MM.1S (cell line): ENCODE measurements at regions not wholly inside any gene's neighbourhood (a gene's known extent, or its start where the extent isn't known, plus 50 kb on each side); places are given as distances from the start of the nearest gene placed in this dataset.

Experiments
- CTCF ChIP-seq: fragments of 300-600 bp; sonication (generic); IDR thresholded peaks from 2 replicates; pipeline ENCODE4 v1.5.1; 2016; ENCODE audit warnings: antibody characterized with exemption, low read length, mixed read lengths
- EZH2 ChIP-seq: fragments of 300-600 bp; sonication (generic); optimal IDR thresholded peaks from 2 replicates; pipeline ENCODE3; 2017; ENCODE audit warnings: low read depth, mild to moderate bottlenecking, antibody characterized with exemption, low read length, mixed read lengths
- EZH2phosphoT487 ChIP-seq: fragments of 300-600 bp; sonication (generic); IDR thresholded peaks from 2 replicates; pipeline ENCODE4 v1.6.1; 2018; ENCODE audit warnings: antibody characterized with exemption, low read length

- TF ChIP-seq EZH2 (no peak), CTCF (no peak), EZH2phosphoT487 (no peak)
These were observed 124.7 kb upstream of the DST start for GRCh38 chr6:56767435-56767834.
